DMS153 treated with DMSO at 0.1 percent for 48 hours (cell line): ENCODE measurements at regions not wholly inside any gene's neighbourhood (a gene's known extent, or its start where the extent isn't known, plus 50 kb on each side); places are given as distances from the start of the nearest gene placed in this dataset.

Experiments
- DNase-seq: peaks from one replicate; lab custom pipeline; 2025; ENCODE audit not compliant: unreplicated experiment; lab: John Stamatoyannopoulos, UW

- no peak for DNase-seq
Observed at GRCh38 chr5:18095061-18095460, 460.8 kb downstream of the TAF11L14 start.

- DNase-seq: no peak
Observed at GRCh38 chr5:18097817-18098216, 463.6 kb downstream of the TAF11L14 start.

GRCh38 chr5:18098691-18099090, 464.4 kb downstream of the TAF11L14 start:
- no peak for DNase-seq

GRCh38 chr5:18099261-18099660, 465.0 kb downstream of the TAF11L14 start:
- DNase-seq: no peak

GRCh38 chr5:18101532-18101931, 467.3 kb downstream of the TAF11L14 start:
- no peak for DNase-seq

- DNase-seq: no peak
Observed at GRCh38 chr5:18102733-18103132, 468.5 kb downstream of the TAF11L14 start.

- DNase-seq: no peak
Observed at GRCh38 chr5:18105449-18105848, 471.2 kb downstream of the TAF11L14 start.

- no peak for DNase-seq
Observed at GRCh38 chr5:18111906-18112465, 477.7 kb downstream of the TAF11L14 start.

GRCh38 chr5:18113721-18114120, 479.5 kb downstream of the TAF11L14 start:
- no peak for DNase-seq

- no peak for DNase-seq
Observed at GRCh38 chr5:18114151-18114757, 480.0 kb downstream of the TAF11L14 start.

- DNase-seq: no peak
Observed at GRCh38 chr5:18117968-18118367, 483.7 kb downstream of the TAF11L14 start.

GRCh38 chr5:18119156-18119785, 485.0 kb downstream of the TAF11L14 start:
- no peak for DNase-seq

- no peak for DNase-seq
Observed at GRCh38 chr5:18141222-18141621, 507.0 kb downstream of the TAF11L14 start.

- no peak for DNase-seq
Observed at GRCh38 chr5:18142831-18143230, 508.6 kb downstream of the TAF11L14 start.

- no peak for DNase-seq
Observed at GRCh38 chr5:18152671-18153070, 518.4 kb downstream of the TAF11L14 start.

- no peak for DNase-seq
Observed at GRCh38 chr5:18158166-18158565, 523.9 kb downstream of the TAF11L14 start.

GRCh38 chr5:18159331-18159730, 525.1 kb downstream of the TAF11L14 start:
- DNase-seq: no peak

GRCh38 chr5:18171684-18172083, 537.4 kb downstream of the TAF11L14 start:
- no peak for DNase-seq

GRCh38 chr5:18179579-18179978, 545.3 kb downstream of the TAF11L14 start:
- DNase-seq: no peak

GRCh38 chr5:18181575-18181974, 547.3 kb downstream of the TAF11L14 start:
- DNase-seq: no peak

- no peak for DNase-seq
Observed at GRCh38 chr5:18195910-18196309, 561.6 kb downstream of the TAF11L14 start.

GRCh38 chr5:18197734-18198133, 563.5 kb downstream of the TAF11L14 start:
- DNase-seq: no peak

GRCh38 chr5:18202164-18202563, 567.9 kb downstream of the TAF11L14 start:
- no peak for DNase-seq
